Neural cell (in vitro differentiated cells): ENCODE measurements at regions not wholly inside any gene's neighbourhood (a gene's known extent, or its start where the extent isn't known, plus 50 kb on each side); places are given as distances from the start of the nearest gene placed in this dataset.

Experiments used
- H2AFZ ChIP-seq: fragments of 200-600, 300-800 bp; sonication (generic), shearing (Covaris generic); 2 replicates; pipeline ENCODE4 v1.6.0; 2014; ENCODE audit warnings: low read depth, mild to moderate bottlenecking, antibody characterized with exemption, low read length, moderate library complexity
- H3F3A ChIP-seq: fragments of 200-600 bp; shearing (Covaris generic); 2 replicates; pipeline ENCODE4 v1.6.1; 2016; ENCODE audit warnings: mild to moderate bottlenecking, moderate library complexity, mixed read lengths, antibody characterized with exemption, low read length; ENCODE audit not compliant: insufficient read depth, poor library complexity, severe bottlenecking
- H3K27ac ChIP-seq: fragments of 200-600, 300-800 bp; sonication (generic), shearing (Covaris generic); 2 replicates; pipeline ENCODE4 v1.5.1; 2014; ENCODE audit warnings: mild to moderate bottlenecking, low read length, moderate library complexity
- H3K27me3 ChIP-seq: fragments of 300-800, 200-600 bp; sonication (generic), shearing (Covaris generic); 2 replicates; pipeline ENCODE4 v1.6.0; 2014; ENCODE audit warnings: mild to moderate bottlenecking, low read depth, low read length, moderate library complexity; ENCODE audit not compliant: insufficient read depth
- H3K36me3 ChIP-seq: fragments of 300-800, 200-600 bp; sonication (generic), shearing (Covaris generic); 2 replicates; pipeline ENCODE4 v1.5.1; 2014; ENCODE audit warnings: mild to moderate bottlenecking, antibody characterized with exemption, low read length, moderate library complexity; ENCODE audit not compliant: insufficient read depth
- H3K4me2 ChIP-seq: fragments of 300-800, 200-600 bp; sonication (generic), shearing (Covaris generic); 2 replicates; pipeline ENCODE4 v1.6.0; 2014; ENCODE audit warnings: mild to moderate bottlenecking, low read length
- H3K4me3 ChIP-seq: fragments of 300-800, 200-600 bp; sonication (generic), shearing (Covaris generic); 2 replicates; pipeline ENCODE4 v1.5.1; 2014; ENCODE audit warnings: mild to moderate bottlenecking, low read length, moderate library complexity
- H3K79me2 ChIP-seq: fragments of 200-600 bp; shearing (Covaris generic); replicated peaks from 2 replicates; pipeline ENCODE4 v1.6.0; 2014; ENCODE audit warnings: mild to moderate bottlenecking, low read length, moderate library complexity; ENCODE audit not compliant: insufficient read depth
- H3K9ac ChIP-seq: fragments of 300-800, 200-600 bp; sonication (generic), shearing (Covaris generic); 2 replicates; pipeline ENCODE4 v1.6.1; 2016; ENCODE audit warnings: mild to moderate bottlenecking, low read length, mixed read lengths
- H3K9me2 ChIP-seq: fragments of 200-600 bp; shearing (Covaris generic); 2 replicates; pipeline ENCODE4 v1.6.1; 2016; ENCODE audit warnings: mild to moderate bottlenecking, low read length, mixed read lengths; ENCODE audit not compliant: insufficient read depth
- H3K9me3 ChIP-seq: fragments of 200-600, 300-800 bp; sonication (generic), shearing (Covaris generic); 2 replicates; pipeline ENCODE4 v1.6.1; 2016; ENCODE audit warnings: mild to moderate bottlenecking, mixed run types, low read length, moderate library complexity, mixed read lengths
- H4K20me1 ChIP-seq: fragments of 200-600 bp; shearing (Covaris generic); 2 replicates; pipeline ENCODE4 v1.6.1; 2016; ENCODE audit warnings: mild to moderate bottlenecking, mixed run types; ENCODE audit not compliant: insufficient read depth
- CTCF ChIP-seq: fragments of 450-650 bp; IDR thresholded peaks from 2 replicates; pipeline ENCODE4 v1.5.1; 2014; ENCODE audit warnings: antibody characterized with exemption, mild to moderate bottlenecking, moderate library complexity; ENCODE audit not compliant: poor library complexity, severe bottlenecking
- EP300 ChIP-seq: fragments of 450-650 bp; conservative IDR thresholded peaks from 2 replicates; pipeline ENCODE4 v1.6.1; 2014; ENCODE audit warnings: antibody characterized with exemption, mild to moderate bottlenecking, moderate library complexity; ENCODE audit not compliant: poor library complexity, severe bottlenecking
- EZH2 ChIP-seq: fragments of 200-600, 300-800 bp; shearing (Covaris generic), sonication (generic); IDR thresholded peaks from 2 replicates; pipeline ENCODE4 v1.6.1; 2014; ENCODE audit warnings: antibody characterized with exemption, low read length, borderline replicate concordance, mild to moderate bottlenecking; ENCODE audit not compliant: insufficient read depth, poor library complexity, severe bottlenecking
- MXI1 ChIP-seq: fragments of 450-650 bp; conservative IDR thresholded peaks from 2 replicates; pipeline ENCODE4 v1.6.1; 2014; ENCODE audit warnings: antibody characterized with exemption, mild to moderate bottlenecking; ENCODE audit not compliant: poor library complexity, severe bottlenecking
- POLR2AphosphoS5 ChIP-seq: IDR thresholded peaks from 2 replicates; pipeline ENCODE4 v1.6.1; 2012
- RAD21 ChIP-seq: fragments of 450-650 bp; conservative IDR thresholded peaks from 2 replicates; pipeline ENCODE4 v1.6.1; 2014; ENCODE audit warnings: antibody characterized with exemption, mild to moderate bottlenecking, moderate library complexity
- REST ChIP-seq: IDR thresholded peaks from 2 replicates; pipeline ENCODE4 v1.6.1; 2012; ENCODE audit warnings: borderline replicate concordance
- SMC3 ChIP-seq: fragments of 450-650 bp; conservative IDR thresholded peaks from 2 replicates; pipeline ENCODE4 v1.6.1; 2014; ENCODE audit warnings: antibody characterized with exemption, mild to moderate bottlenecking, moderate library complexity; ENCODE audit not compliant: poor library complexity
- TAF1 ChIP-seq: IDR thresholded peaks from 2 replicates; pipeline ENCODE4 v1.6.1; 2012; ENCODE audit warnings: low read depth

GRCh38 chr10:117471344-117471874 is 71.1 kb upstream of the EMX2 start:
- no peak overlapping the region for H3K27ac ChIP-seq

GRCh38 chr10:117470733-117471132 is 71.8 kb upstream of the EMX2 start:
- H3K27me3 ChIP-seq = no peaks in the 10 kb centered on the region
- no peak overlapping the region for H3K27ac ChIP-seq
- H3F3A ChIP-seq = no peaks in the 10 kb centered on the region
- H3K9me3 ChIP-seq = no peaks in the 10 kb centered on the region
- H2AFZ ChIP-seq = no peak overlapping the region
- H4K20me1 ChIP-seq = no peaks in the 10 kb centered on the region
- no peak overlapping the region for H3K4me3 ChIP-seq
- no peak overlapping the region for H3K4me2 ChIP-seq
- no peak overlapping the region for H3K9ac ChIP-seq
- H3K79me2 ChIP-seq = no peaks in the 10 kb centered on the region
- H3K9me2 ChIP-seq = no peaks in the 10 kb centered on the region
- H3K36me3 ChIP-seq = no peaks in the 10 kb centered on the region
- TF ChIP-seq EP300 = no peak
- TF ChIP-seq TAF1 = no peak
- no peak for TF ChIP-seq POLR2AphosphoS5
- no peak for TF ChIP-seq RAD21
- no peak for TF ChIP-seq MXI1
- no peak for TF ChIP-seq SMC3
- no peak for TF ChIP-seq EZH2
- TF ChIP-seq CTCF = no peak

More at GRCh38 chr10:117471344-117471874, 71.1 kb upstream of the EMX2 start:
- H3K9me3 ChIP-seq = no peaks in the 10 kb centered on the region
- no peak overlapping the region for H3K9ac ChIP-seq
- no peak overlapping the region for H3K4me3 ChIP-seq
- H3F3A ChIP-seq = no peaks in the 10 kb centered on the region
- no peak overlapping the region for H2AFZ ChIP-seq
- H3K79me2 ChIP-seq = no peaks in the 10 kb centered on the region
- no peaks in the 10 kb centered on the region for H3K9me2 ChIP-seq
- TF ChIP-seq RAD21 (no peak), CTCF (no peak), REST (no peak), TAF1 (no peak), MXI1 (no peak), EZH2 (no peak), EP300 (no peak), POLR2AphosphoS5 (no peak), SMC3 (no peak)
- no peaks in the 10 kb centered on the region for H3K27me3 ChIP-seq
- no peaks in the 10 kb centered on the region for H3K36me3 ChIP-seq
- H4K20me1 ChIP-seq = no peaks in the 10 kb centered on the region
- no peak overlapping the region for H3K4me2 ChIP-seq
